K562 (cell line): ENCODE measurements at regions not wholly inside any gene's neighbourhood (a gene's known extent, or its start where the extent isn't known, plus 50 kb on each side); places are given as distances from the start of the nearest gene placed in this dataset.

ENCODE experiments used
- ATAC-seq: fragments of 200-7000 bp; cut with Tn5 transposase; 3 replicates; pipeline ENCODE4 v1.9.1; 2020; ENCODE audit warnings: moderate library complexity
- BruUV-seq: library from RNA; stranded (reverse); fragments of 400-500 nt; replicated peaks from 2 replicates; lab custom pipeline; 2021; lab: Mats Ljungman, UMichigan
- CTCF ChIA-PET: fragments of 300-600 bp; formaldehyde crosslinking; extraction: SDS; loops from one replicate; lab custom pipeline; 2021; ENCODE audit warnings: low intra/inter-chr PET ratio; lab: Yijun Ruan, JAX
- POLR2A ChIA-PET: fragments of 300-600, 350-650 bp; sonication (Branson Sonifier 250); formaldehyde crosslinking; extraction: SDS; loops from one replicate; lab custom pipeline; 2021; ENCODE audit warnings: antibody characterized with exemption, inconsistent platforms; lab: Yijun Ruan, JAX
- DNase-seq, 4 experiments: peaks; one replicate each; pipeline versions ENCODE4 v3.0.0 to v3.0.0-alpha.2; 2011 to 2018; ENCODE audit warnings: low spot score in 3 of 4, mixed read lengths in 3 of 4; ENCODE audit errors: extremely low read depth in 1 of 4
- FAIRE-seq: peaks from 2 replicates; lab custom pipeline; 2011; peaks lifted over from hg19 to GRCh38; lab: Jason Lieb, UNC
- H2AFZ ChIP-seq: 2 replicates; pipeline ENCODE4 v1.6.0; 2011; ENCODE audit warnings: low read depth, low read length, control low read depth, inconsistent platforms
- H3K27ac ChIP-seq: fragments of 200-600 bp; 3 replicates; pipeline ENCODE4 v1.8.0; 2011; ENCODE audit warnings: low read depth, mild to moderate bottlenecking, control low read depth, inconsistent platforms, low read length, moderate library complexity, mixed read lengths; ENCODE audit errors: extremely low read depth
- H3K27me3 ChIP-seq, 2 experiments: fragments of 300-600 bp in 1 of 2; 2 replicates in 1 of 2; 3 replicates in 1 of 2; pipeline versions ENCODE4 v1.6.0 to v1.8.0; 2011; ENCODE audit warnings: inconsistent platforms in 2 of 2, low read length in 2 of 2, mild to moderate bottlenecking in 1 of 2, mixed read lengths in 1 of 2, moderate library complexity in 1 of 2; ENCODE audit not compliant: control insufficient read depth in 2 of 2, insufficient read depth in 2 of 2
- H3K36me3 ChIP-seq: fragments of 300-600 bp; 3 replicates; pipeline ENCODE4 v1.8.0; 2011; ENCODE audit warnings: mild to moderate bottlenecking, low read length, inconsistent platforms; ENCODE audit not compliant: control insufficient read depth, insufficient read depth
- H3K4me1 ChIP-seq, 2 experiments: fragments of 200-600 bp in 1 of 2; replicated peaks in 1 of 2; 2 replicates in 1 of 2; 3 replicates in 1 of 2; pipeline versions ENCODE4 v1.5.1 to v1.8.0; 2011; ENCODE audit warnings: inconsistent platforms in 2 of 2, low read length in 2 of 2, mild to moderate bottlenecking in 1 of 2, mixed read lengths in 1 of 2, moderate library complexity in 1 of 2; ENCODE audit not compliant: control insufficient read depth in 2 of 2, insufficient read depth in 2 of 2
- H3K4me2 ChIP-seq: 2 replicates; pipeline ENCODE4 v1.6.1; 2011; ENCODE audit warnings: low read length, control low read depth, inconsistent platforms, mixed read lengths; ENCODE audit not compliant: insufficient read depth
- H3K4me3 ChIP-seq: fragments of 200-600 bp; sonication (generic), shearing (Covaris generic); 2 replicates; pipeline ENCODE4 v1.5.1; 2016; ENCODE audit warnings: control low read depth, inconsistent platforms
- H3K79me2 ChIP-seq: fragments of 200-600 bp; 3 replicates; pipeline ENCODE4 v1.8.0; 2011; ENCODE audit warnings: low read length, inconsistent platforms; ENCODE audit not compliant: control insufficient read depth, insufficient read depth
- H3K9ac ChIP-seq, 2 experiments: 2 replicates each; pipeline versions ENCODE4 v1.6.0 to v1.6.1; 2011; ENCODE audit warnings: low read depth in 2 of 2, low read length in 2 of 2, control low read depth in 1 of 2, inconsistent platforms in 1 of 2, mild to moderate bottlenecking in 1 of 2, mixed read lengths in 1 of 2; ENCODE audit not compliant: insufficient read depth in 1 of 2
- H3K9me1 ChIP-seq: one replicate; pipeline ENCODE4 v1.6.0; 2011; ENCODE audit warnings: inconsistent platforms, mild to moderate bottlenecking, low read length, moderate library complexity; ENCODE audit not compliant: control insufficient read depth, insufficient read depth
- H3K9me3 ChIP-seq: replicated peaks from 2 replicates; pipeline ENCODE4 v1.5.1; 2011; ENCODE audit warnings: low read depth, low read length, inconsistent platforms; ENCODE audit not compliant: control insufficient read depth, insufficient read depth
- H4K20me1 ChIP-seq: replicated peaks from 2 replicates; pipeline ENCODE4 v1.6.1; 2011; ENCODE audit warnings: low read length, inconsistent platforms, mixed read lengths; ENCODE audit not compliant: control insufficient read depth, insufficient read depth
- BCL6 ChIP-seq: fragments of 250-450 bp; sonication (Bioruptor Pico); IDR thresholded peaks from 2 replicates; pipeline ENCODE4 v1.4.0; 2020
- FIP1L1 ChIP-seq: fragments of 200-400 bp; formaldehyde crosslinking; IDR thresholded peaks from 2 replicates; pipeline ENCODE4 v1.6.1; 2018; ENCODE audit warnings: mild to moderate bottlenecking, low read depth, low read length; ENCODE audit not compliant: poor library complexity, severe bottlenecking
- GABPB2 ChIP-seq: fragments of 250-450 bp; sonication (Bioruptor Pico); conservative IDR thresholded peaks from 2 replicates; pipeline ENCODE4 v1.5.1; 2021; ENCODE audit warnings: mild to moderate bottlenecking
- IFI16 ChIP-seq: fragments of 250-450 bp; sonication (Bioruptor Pico); IDR thresholded peaks from 2 replicates; pipeline ENCODE4 v2.1.2; 2022; ENCODE audit warnings: mild to moderate bottlenecking, inconsistent platforms
- MIER1 ChIP-seq: fragments of 450-650 bp; IDR thresholded peaks from 2 replicates; pipeline ENCODE4 v1.6.1; 2016; ENCODE audit warnings: antibody characterized with exemption, mild to moderate bottlenecking, low read depth
- NCOA2 ChIP-seq, 2 experiments: fragments of 450-650 bp; IDR thresholded peaks; 2 replicates each; pipeline ENCODE4 v1.6.1; 2018; ENCODE audit warnings: mild to moderate bottlenecking in 2 of 2, moderate library complexity in 1 of 2; ENCODE audit not compliant: partially characterized antibody in 2 of 2
- PCBP2 ChIP-seq: fragments of 200-400 bp; formaldehyde crosslinking; IDR thresholded peaks from 2 replicates; pipeline ENCODE4 v1.6.1; 2018; ENCODE audit warnings: low read length, low read depth, mild to moderate bottlenecking, moderate library complexity; ENCODE audit not compliant: poor library complexity, severe bottlenecking
- PHB ChIP-seq: fragments of 250-450 bp; sonication (Bioruptor Pico); IDR thresholded peaks from 2 replicates; pipeline ENCODE4 v1.5.0; 2021
- TEAD1 ChIP-seq, 2 experiments: fragments of 450-650 bp in 1 of 2; sonication (generic) in 1 of 2; formaldehyde crosslinking; IDR thresholded peaks; 2 replicates each; pipeline versions ENCODE4 v1.4.0 to v1.8.0; 2020 to 2022; ENCODE audit warnings: mild to moderate bottlenecking in 2 of 2, missing genetic modification reagents in 1 of 2
- ZKSCAN3 ChIP-seq: fragments of 250-450 bp; sonication (Bioruptor Pico); IDR thresholded peaks from 2 replicates; pipeline ENCODE4 v1.4.0; 2020
- ZNF445 ChIP-seq: fragments of 250-450 bp; sonication (Bioruptor Pico); IDR thresholded peaks from 2 replicates; pipeline ENCODE4 v1.4.0; 2020; ENCODE audit warnings: low read depth, mild to moderate bottlenecking, moderate library complexity
- WGBS: fragments of 100-300 bp; shearing (Covaris generic); methylation state at CpG from one replicate; pipeline ENCODE4 v1.1.6; 2016; ENCODE audit warnings: low coverage, mixed read lengths; ENCODE audit not compliant: insufficient coverage; ENCODE audit errors: missing lambda C conversion rate; 5-methylcytosine and 5-hydroxymethylcytosine counted together
- in situ Hi-C: fragments of 300-500 bp; cut with MboI; formaldehyde crosslinking; loops from 4 replicates; pipeline ENCODE4 v1.15.0; 2018; ENCODE audit warnings: inconsistent platforms, mixed read lengths
- intact Hi-C: fragments of 100-400 bp; cut with micrococcal nuclease; formaldehyde crosslinking; loops from 2 replicates; pipeline ENCODE4 v1.14.2; 2022
- TF ChIP-seq, protein P1 (sequence below): conservative IDR thresholded peaks from 2 replicates; pipeline ENCODE4 v1.6.1; 2011; ENCODE audit warnings: low read depth, mild to moderate bottlenecking, low read length; ENCODE audit not compliant: control insufficient read depth
- TF ChIP-seq, protein P2 (sequence below): fragments of 250-450 bp; sonication (Bioruptor Pico); IDR thresholded peaks from 2 replicates; pipeline ENCODE4 v1.8.0; 2021; ENCODE audit warnings: moderate library complexity, mild to moderate bottlenecking, inconsistent platforms
- TF ChIP-seq, protein P3 (sequence below): sonication (generic); formaldehyde crosslinking; IDR thresholded peaks from 2 replicates; pipeline ENCODE4 v1.4.0; 2020; ENCODE audit warnings: mild to moderate bottlenecking, missing genetic modification reagents
- TF ChIP-seq, protein P4 (sequence below), 2 experiments: fragments of 200-800 bp in 1 of 2; sonication (Bioruptor generic) in 1 of 2; sonication (generic) in 1 of 2; formaldehyde crosslinking in 1 of 2; IDR thresholded peaks in 1 of 2; conservative IDR thresholded peaks in 1 of 2; 2 replicates each; pipeline versions ENCODE4 v1.5.0 to v1.6.1; 2016 to 2020; ENCODE audit warnings: missing compliant biosample characterization in 1 of 2, missing genetic modification characterization in 1 of 2, missing genetic modification reagents in 1 of 2

DNA sequence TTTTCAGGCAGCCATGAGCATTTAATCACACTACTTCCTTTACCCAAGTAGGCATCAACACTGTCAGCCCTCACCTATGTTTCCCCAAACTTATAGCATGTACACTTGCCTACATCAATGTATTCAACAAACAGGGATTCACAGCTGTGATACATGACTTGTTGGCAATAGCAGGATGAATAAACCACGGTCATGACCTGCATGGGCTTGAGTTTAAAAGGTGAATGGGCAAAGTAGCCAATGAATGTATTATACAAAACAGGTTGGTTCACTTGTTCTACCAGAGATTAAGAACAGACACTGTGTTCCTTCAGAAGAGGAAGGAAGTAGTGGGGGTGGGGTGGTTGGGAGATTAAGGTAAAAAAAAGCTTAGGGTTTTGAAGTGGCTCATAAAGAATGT, 861.9 kb upstream of the SEMA6D start:
- intact Hi-C loops (no loop called here), in situ Hi-C loops (no loop called here)
- H3K27me3 ChIP-seq, result no peaks in the 10 kb centered on the region
- H3K9ac ChIP-seq, result no peak overlapping the region
- no peak overlapping the region for H3K27ac ChIP-seq
- H3K4me3 ChIP-seq, result no peak overlapping the region
- no TSS peak for BruUV-seq
- no peak overlapping the region for H3K4me2 ChIP-seq
- POLR2A ChIA-PET, result no interaction called here
- H3K9me1 ChIP-seq, result no peaks in the 10 kb centered on the region
- FAIRE-seq (no peak), ATAC-seq (no peak), DNase-seq (no peak)
- no peak overlapping the region for H2AFZ ChIP-seq
- WGBS, result 0% methylated on average over 1 of the region's 1 CpG
- no peaks in the 10 kb centered on the region for H3K79me2 ChIP-seq
- H3K36me3 ChIP-seq, result no peaks in the 10 kb centered on the region
- CTCF ChIA-PET, result no interaction called here
- H3K4me1 ChIP-seq, result no peaks in the 10 kb centered on the region
- no peaks in the 10 kb centered on the region for H4K20me1 ChIP-seq
- no peaks in the 10 kb centered on the region; the same call in 1 of the 2 replicates for H3K9me3 ChIP-seq
- TF ChIP-seq NCOA2 (IDR thresholded peaks at IDR 0.05; ENCODE audit: partially characterized antibody in 2 of 2) (no peak), TEAD1 (CRISPR knock-in tag; IDR thresholded peaks at IDR 0.05) (no peak), IFI16 (CRISPR knock-in tag) (no peak), ZKSCAN3 (no peak), PHB (CRISPR knock-in tag) (no peak), FIP1L1 (no peak), MIER1 (no peak), GABPB2 (CRISPR knock-in tag) (no peak), BCL6 (CRISPR knock-in tag) (no peak), ZNF445 (CRISPR knock-in tag) (no peak), PCBP2 (no peak)
- TF ChIP-seq, protein P1, sequence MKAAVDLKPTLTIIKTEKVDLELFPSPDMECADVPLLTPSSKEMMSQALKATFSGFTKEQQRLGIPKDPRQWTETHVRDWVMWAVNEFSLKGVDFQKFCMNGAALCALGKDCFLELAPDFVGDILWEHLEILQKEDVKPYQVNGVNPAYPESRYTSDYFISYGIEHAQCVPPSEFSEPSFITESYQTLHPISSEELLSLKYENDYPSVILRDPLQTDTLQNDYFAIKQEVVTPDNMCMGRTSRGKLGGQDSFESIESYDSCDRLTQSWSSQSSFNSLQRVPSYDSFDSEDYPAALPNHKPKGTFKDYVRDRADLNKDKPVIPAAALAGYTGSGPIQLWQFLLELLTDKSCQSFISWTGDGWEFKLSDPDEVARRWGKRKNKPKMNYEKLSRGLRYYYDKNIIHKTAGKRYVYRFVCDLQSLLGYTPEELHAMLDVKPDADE, result no peak
- TF ChIP-seq, protein P2, sequence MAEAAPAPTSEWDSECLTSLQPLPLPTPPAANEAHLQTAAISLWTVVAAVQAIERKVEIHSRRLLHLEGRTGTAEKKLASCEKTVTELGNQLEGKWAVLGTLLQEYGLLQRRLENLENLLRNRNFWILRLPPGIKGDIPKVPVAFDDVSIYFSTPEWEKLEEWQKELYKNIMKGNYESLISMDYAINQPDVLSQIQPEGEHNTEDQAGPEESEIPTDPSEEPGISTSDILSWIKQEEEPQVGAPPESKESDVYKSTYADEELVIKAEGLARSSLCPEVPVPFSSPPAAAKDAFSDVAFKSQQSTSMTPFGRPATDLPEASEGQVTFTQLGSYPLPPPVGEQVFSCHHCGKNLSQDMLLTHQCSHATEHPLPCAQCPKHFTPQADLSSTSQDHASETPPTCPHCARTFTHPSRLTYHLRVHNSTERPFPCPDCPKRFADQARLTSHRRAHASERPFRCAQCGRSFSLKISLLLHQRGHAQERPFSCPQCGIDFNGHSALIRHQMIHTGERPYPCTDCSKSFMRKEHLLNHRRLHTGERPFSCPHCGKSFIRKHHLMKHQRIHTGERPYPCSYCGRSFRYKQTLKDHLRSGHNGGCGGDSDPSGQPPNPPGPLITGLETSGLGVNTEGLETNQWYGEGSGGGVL, result no peak
- TF ChIP-seq, protein P3, sequence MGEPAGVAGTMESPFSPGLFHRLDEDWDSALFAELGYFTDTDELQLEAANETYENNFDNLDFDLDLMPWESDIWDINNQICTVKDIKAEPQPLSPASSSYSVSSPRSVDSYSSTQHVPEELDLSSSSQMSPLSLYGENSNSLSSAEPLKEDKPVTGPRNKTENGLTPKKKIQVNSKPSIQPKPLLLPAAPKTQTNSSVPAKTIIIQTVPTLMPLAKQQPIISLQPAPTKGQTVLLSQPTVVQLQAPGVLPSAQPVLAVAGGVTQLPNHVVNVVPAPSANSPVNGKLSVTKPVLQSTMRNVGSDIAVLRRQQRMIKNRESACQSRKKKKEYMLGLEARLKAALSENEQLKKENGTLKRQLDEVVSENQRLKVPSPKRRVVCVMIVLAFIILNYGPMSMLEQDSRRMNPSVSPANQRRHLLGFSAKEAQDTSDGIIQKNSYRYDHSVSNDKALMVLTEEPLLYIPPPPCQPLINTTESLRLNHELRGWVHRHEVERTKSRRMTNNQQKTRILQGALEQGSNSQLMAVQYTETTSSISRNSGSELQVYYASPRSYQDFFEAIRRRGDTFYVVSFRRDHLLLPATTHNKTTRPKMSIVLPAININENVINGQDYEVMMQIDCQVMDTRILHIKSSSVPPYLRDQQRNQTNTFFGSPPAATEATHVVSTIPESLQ (CRISPR knock-in tag), result no peak
- TF ChIP-seq, protein P4, sequence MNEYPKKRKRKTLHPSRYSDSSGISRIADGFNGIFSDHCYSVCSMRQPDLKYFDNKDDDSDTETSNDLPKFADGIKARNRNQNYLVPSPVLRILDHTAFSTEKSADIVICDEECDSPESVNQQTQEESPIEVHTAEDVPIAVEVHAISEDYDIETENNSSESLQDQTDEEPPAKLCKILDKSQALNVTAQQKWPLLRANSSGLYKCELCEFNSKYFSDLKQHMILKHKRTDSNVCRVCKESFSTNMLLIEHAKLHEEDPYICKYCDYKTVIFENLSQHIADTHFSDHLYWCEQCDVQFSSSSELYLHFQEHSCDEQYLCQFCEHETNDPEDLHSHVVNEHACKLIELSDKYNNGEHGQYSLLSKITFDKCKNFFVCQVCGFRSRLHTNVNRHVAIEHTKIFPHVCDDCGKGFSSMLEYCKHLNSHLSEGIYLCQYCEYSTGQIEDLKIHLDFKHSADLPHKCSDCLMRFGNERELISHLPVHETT (CRISPR knock-in tag; conservative IDR thresholded peaks at IDR 0.05 in 1 of 2, IDR thresholded peaks at IDR 0.05 in 1 of 2), result no peak
